Astrocyte (in vitro differentiated cells and primary cell): ENCODE measurements at regions not wholly inside any gene's neighbourhood (a gene's known extent, or its start where the extent isn't known, plus 50 kb on each side); places are given as distances from the start of the nearest gene placed in this dataset.

Source experiments
- EZH2 ChIP-seq: IDR thresholded peaks from 2 replicates; pipeline ENCODE4 v1.6.1; 2012; ENCODE audit warnings: mild to moderate bottlenecking, low read length, inconsistent platforms; ENCODE audit not compliant: insufficient read depth
- TF ChIP-seq, protein P1 (sequence below): IDR thresholded peaks from 2 replicates; pipeline ENCODE4 v1.5.1; 2011; ENCODE audit warnings: low read depth, mild to moderate bottlenecking, inconsistent platforms, low read length, moderate library complexity; ENCODE audit not compliant: insufficient read depth

DNA sequence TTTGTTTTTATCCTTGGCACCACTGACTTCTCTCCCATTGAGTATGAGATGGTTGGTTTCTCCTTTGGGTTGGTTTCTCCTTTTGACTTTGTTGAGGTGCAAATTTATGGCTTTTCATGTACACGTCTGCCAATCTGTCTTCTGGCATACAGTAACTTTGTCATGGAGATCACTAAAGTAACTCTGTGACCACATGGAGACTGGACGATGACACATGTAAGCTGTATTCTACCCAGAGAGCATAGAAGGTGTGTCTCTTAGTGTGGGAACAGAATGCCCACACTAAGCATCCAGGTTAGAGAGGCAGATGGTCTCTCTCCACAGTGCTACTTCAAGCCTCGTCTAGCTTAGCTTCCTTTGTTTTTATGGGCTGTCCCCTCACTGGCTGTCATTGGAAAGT lies 897.5 kb downstream of the SUCLG1 start:
- TF ChIP-seq, protein P1, sequence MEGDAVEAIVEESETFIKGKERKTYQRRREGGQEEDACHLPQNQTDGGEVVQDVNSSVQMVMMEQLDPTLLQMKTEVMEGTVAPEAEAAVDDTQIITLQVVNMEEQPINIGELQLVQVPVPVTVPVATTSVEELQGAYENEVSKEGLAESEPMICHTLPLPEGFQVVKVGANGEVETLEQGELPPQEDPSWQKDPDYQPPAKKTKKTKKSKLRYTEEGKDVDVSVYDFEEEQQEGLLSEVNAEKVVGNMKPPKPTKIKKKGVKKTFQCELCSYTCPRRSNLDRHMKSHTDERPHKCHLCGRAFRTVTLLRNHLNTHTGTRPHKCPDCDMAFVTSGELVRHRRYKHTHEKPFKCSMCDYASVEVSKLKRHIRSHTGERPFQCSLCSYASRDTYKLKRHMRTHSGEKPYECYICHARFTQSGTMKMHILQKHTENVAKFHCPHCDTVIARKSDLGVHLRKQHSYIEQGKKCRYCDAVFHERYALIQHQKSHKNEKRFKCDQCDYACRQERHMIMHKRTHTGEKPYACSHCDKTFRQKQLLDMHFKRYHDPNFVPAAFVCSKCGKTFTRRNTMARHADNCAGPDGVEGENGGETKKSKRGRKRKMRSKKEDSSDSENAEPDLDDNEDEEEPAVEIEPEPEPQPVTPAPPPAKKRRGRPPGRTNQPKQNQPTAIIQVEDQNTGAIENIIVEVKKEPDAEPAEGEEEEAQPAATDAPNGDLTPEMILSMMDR, result no peak
- no peak for TF ChIP-seq EZH2
